Body of pancreas (tissue), 4 donors: ENCODE measurements at regions not wholly inside any gene's neighbourhood (a gene's known extent, or its start where the extent isn't known, plus 50 kb on each side); places are given as distances from the start of the nearest gene placed in this dataset.

Source experiments
- POLR2A ChIP-seq, 3 donors: fragments of 450-650 bp; IDR thresholded peaks; one replicate each; pipeline ENCODE4 v1.6.1; 2016; ENCODE audit warnings: antibody characterized with exemption in 3 of 3, mild to moderate bottlenecking in 2 of 3
- TF ChIP-seq, protein P1 (sequence below), 7 experiments: fragments of 450-650 bp in 4 of 7; fragments of 200-600 bp in 3 of 7; sonication (generic) in 3 of 7; IDR thresholded peaks; one replicate each; pipeline ENCODE4 v1.5.1; 2016 to 2019; ENCODE audit warnings: antibody characterized with exemption in 7 of 7

DNA sequence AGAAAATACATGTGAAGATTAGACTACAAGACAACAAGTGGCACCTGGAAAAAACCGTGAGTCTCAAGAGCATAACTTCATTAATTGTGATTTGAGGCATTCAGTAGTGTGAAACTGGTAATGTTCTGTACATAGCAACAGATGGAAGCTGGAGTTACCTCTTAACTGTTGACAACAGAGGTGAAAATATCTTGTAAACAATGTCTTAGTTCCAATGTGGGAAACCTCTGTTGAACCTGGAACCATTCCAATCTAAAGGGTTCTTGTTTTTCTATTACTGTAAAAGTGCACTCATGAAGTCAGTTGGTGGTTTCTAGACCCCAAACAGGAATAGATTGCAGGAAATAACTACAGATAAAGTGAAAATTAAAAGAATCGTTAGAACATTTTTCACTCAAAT is 728.4 kb downstream of the SLITRK1 start:
- TF ChIP-seq, protein P1, sequence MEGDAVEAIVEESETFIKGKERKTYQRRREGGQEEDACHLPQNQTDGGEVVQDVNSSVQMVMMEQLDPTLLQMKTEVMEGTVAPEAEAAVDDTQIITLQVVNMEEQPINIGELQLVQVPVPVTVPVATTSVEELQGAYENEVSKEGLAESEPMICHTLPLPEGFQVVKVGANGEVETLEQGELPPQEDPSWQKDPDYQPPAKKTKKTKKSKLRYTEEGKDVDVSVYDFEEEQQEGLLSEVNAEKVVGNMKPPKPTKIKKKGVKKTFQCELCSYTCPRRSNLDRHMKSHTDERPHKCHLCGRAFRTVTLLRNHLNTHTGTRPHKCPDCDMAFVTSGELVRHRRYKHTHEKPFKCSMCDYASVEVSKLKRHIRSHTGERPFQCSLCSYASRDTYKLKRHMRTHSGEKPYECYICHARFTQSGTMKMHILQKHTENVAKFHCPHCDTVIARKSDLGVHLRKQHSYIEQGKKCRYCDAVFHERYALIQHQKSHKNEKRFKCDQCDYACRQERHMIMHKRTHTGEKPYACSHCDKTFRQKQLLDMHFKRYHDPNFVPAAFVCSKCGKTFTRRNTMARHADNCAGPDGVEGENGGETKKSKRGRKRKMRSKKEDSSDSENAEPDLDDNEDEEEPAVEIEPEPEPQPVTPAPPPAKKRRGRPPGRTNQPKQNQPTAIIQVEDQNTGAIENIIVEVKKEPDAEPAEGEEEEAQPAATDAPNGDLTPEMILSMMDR (IDR thresholded peaks at IDR 0.05) = no peak
- TF ChIP-seq POLR2A (IDR thresholded peaks at IDR 0.05) = no peak
